OCI-LY1 (cell line): ENCODE measurements at regions not wholly inside any gene's neighbourhood (a gene's known extent, or its start where the extent isn't known, plus 50 kb on each side); places are given as distances from the start of the nearest gene placed in this dataset.

Source experiments
- H2AFZ ChIP-seq: fragments of 200-600 bp; sonication (generic), shearing (Covaris generic); 2 replicates; pipeline ENCODE4 v1.6.0; 2014; ENCODE audit warnings: antibody characterized with exemption, mild to moderate bottlenecking, low read length
- H3F3A ChIP-seq: fragments of 200-600 bp; sonication (generic), shearing (Covaris generic); 2 replicates; pipeline ENCODE4 v1.6.0; 2014; ENCODE audit warnings: mild to moderate bottlenecking, antibody characterized with exemption, low read length, moderate library complexity; ENCODE audit not compliant: insufficient read depth
- H3K27ac ChIP-seq: fragments of 200-600 bp; sonication (generic); 2 replicates; pipeline ENCODE4 v1.5.1; 2014; ENCODE audit warnings: low read length, mixed run types, mild to moderate bottlenecking, low read depth; ENCODE audit not compliant: poor library complexity, severe bottlenecking
- H3K27me3 ChIP-seq: fragments of 200-600 bp; sonication (generic); 2 replicates; pipeline ENCODE4 v1.6.0; 2014; ENCODE audit warnings: antibody characterized with exemption, mild to moderate bottlenecking, low read length, moderate library complexity; ENCODE audit not compliant: insufficient read depth
- H3K36me3 ChIP-seq: fragments of 200-600 bp; sonication (generic); 2 replicates; pipeline ENCODE4 v1.6.1; 2014; ENCODE audit warnings: mild to moderate bottlenecking, antibody characterized with exemption, low read length, moderate library complexity, mixed read lengths; ENCODE audit not compliant: insufficient read depth
- H3K4me1 ChIP-seq: fragments of 200-600 bp; sonication (generic); 2 replicates; pipeline ENCODE4 v1.5.1; 2014; ENCODE audit warnings: mild to moderate bottlenecking, low read length, moderate library complexity; ENCODE audit not compliant: insufficient read depth, severe bottlenecking
- H3K4me2 ChIP-seq: fragments of 200-600 bp; sonication (generic), shearing (Covaris generic); 2 replicates; pipeline ENCODE4 v1.6.1; 2014; ENCODE audit warnings: low read length
- H3K4me3 ChIP-seq: fragments of 200-600 bp; sonication (generic); 2 replicates; pipeline ENCODE4 v1.5.1; 2014; ENCODE audit warnings: low read length, low read depth, mild to moderate bottlenecking, mixed read lengths; ENCODE audit not compliant: poor library complexity, severe bottlenecking
- H3K79me2 ChIP-seq: fragments of 200-600 bp; shearing (Covaris generic); 2 replicates; pipeline ENCODE4 v1.6.1; 2016; ENCODE audit warnings: mixed run types, low read length, mixed read lengths; ENCODE audit not compliant: insufficient read depth
- H3K9ac ChIP-seq: fragments of 200-600 bp; sonication (generic), shearing (Covaris generic); 2 replicates; pipeline ENCODE4 v1.6.1; 2014; ENCODE audit warnings: mild to moderate bottlenecking, low read length, mixed read lengths
- H3K9me2 ChIP-seq: fragments of 200-600 bp; sonication (generic), shearing (Covaris generic); 2 replicates; pipeline ENCODE4 v1.6.1; 2014; ENCODE audit warnings: low read depth, mild to moderate bottlenecking, low read length, mixed read lengths
- H3K9me3 ChIP-seq: fragments of 200-600 bp; shearing (Covaris generic); 2 replicates; pipeline ENCODE4 v1.6.1; 2014; ENCODE audit warnings: low read length, mixed read lengths
- H4K20me1 ChIP-seq: fragments of 200-600 bp; sonication (generic), shearing (Covaris generic); 2 replicates; pipeline ENCODE4 v1.6.0; 2016; ENCODE audit warnings: mild to moderate bottlenecking, low read length; ENCODE audit not compliant: insufficient read depth
- EZH2 ChIP-seq: fragments of 200-600 bp; sonication (generic), shearing (Covaris generic); IDR thresholded peaks from 2 replicates; pipeline ENCODE4 v1.8.0; 2017; ENCODE audit warnings: borderline replicate concordance, mixed run types, mild to moderate bottlenecking, antibody characterized with exemption, low read length, moderate library complexity, mixed read lengths
- TF ChIP-seq, protein P1 (sequence below): fragments of 200-600 bp; sonication (generic), shearing (Covaris generic); IDR thresholded peaks from 2 replicates; pipeline ENCODE4 v1.5.1; 2017; ENCODE audit warnings: mild to moderate bottlenecking, antibody characterized with exemption, low read length, moderate library complexity, mixed read lengths

DNA sequence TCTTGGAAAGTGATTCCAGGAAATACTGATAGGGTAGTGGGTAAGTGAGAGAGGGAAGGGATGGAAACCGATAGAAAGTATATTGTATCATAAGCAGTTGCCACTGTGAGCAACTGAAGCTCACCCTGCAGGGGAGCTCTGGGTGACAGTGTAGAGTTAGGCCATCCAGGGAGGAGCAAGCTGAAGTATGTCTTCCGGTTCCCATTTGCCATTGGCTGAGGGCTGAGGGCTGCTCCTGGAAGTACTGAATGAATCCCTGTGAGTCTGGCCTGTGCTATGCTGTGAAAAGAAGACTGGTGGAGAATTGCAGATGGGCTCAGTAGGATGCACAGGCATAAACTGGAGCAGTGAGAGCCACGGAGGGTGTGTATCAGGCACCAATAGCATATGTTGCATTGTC is 348.3 kb downstream of the MFSD1 start:
- Histone ChIP-seq H3K9ac (no peak overlapping the region), H3K36me3 (no peaks in the 10 kb centered on the region), H3K27me3 (no peaks in the 10 kb centered on the region), H3K4me1 (no peaks in the 10 kb centered on the region), H3K79me2 (no peaks in the 10 kb centered on the region), H3K9me2 (no peaks in the 10 kb centered on the region), H4K20me1 (no peaks in the 10 kb centered on the region), H3K9me3 (no peaks in the 10 kb centered on the region), H3K4me2 (no peak overlapping the region), H3K4me3 (no peak overlapping the region), H3K27ac (no peak overlapping the region), H2AFZ (no peak overlapping the region), H3F3A (no peaks in the 10 kb centered on the region)
- TF ChIP-seq EZH2, result no peak
- TF ChIP-seq, protein P1, sequence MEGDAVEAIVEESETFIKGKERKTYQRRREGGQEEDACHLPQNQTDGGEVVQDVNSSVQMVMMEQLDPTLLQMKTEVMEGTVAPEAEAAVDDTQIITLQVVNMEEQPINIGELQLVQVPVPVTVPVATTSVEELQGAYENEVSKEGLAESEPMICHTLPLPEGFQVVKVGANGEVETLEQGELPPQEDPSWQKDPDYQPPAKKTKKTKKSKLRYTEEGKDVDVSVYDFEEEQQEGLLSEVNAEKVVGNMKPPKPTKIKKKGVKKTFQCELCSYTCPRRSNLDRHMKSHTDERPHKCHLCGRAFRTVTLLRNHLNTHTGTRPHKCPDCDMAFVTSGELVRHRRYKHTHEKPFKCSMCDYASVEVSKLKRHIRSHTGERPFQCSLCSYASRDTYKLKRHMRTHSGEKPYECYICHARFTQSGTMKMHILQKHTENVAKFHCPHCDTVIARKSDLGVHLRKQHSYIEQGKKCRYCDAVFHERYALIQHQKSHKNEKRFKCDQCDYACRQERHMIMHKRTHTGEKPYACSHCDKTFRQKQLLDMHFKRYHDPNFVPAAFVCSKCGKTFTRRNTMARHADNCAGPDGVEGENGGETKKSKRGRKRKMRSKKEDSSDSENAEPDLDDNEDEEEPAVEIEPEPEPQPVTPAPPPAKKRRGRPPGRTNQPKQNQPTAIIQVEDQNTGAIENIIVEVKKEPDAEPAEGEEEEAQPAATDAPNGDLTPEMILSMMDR, result no peak

DNA sequence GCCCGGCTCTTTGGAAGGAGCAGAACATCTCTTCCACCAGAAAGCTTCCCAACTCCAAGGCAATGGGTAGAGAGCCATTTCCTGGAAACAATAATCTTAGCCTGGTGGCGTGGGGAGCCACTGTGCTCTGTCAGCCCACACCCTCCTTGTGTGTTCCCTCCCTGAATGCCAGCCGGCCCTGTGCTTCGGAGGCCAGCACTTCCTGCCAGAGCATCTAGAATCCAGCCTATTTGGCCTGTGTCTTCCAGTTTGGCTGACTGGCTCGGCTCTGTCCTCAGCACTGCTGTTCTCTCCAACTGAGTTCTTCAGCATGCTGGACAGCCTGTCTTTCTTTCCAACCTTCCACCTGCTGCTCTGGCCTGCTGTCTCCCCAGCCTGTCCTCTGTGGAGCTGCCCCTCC is 349.3 kb downstream of the MFSD1 start:
- H3K79me2 ChIP-seq, result no peaks in the 10 kb centered on the region

DNA sequence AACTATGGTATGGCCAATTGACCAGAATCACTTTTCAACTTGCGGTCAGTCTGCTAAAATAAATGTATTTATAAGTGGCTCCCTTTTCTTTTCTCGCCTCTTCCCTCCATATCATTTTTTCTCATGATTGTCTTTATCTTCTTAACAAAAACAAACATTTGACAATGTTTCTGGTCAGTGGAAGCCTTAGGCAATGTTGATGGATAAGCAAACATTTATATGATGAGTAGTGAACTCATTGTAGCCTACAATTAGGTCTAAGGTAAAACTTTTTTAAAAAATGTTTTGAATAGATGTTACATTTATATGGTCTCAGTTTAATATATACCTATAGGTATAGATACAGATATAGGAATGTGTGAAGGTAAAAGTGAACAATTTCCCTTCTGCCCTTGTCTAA is 355.4 kb downstream of the MFSD1 start:
- no peak overlapping the region for H3K4me3 ChIP-seq

More for the DNA sequence above, 349.3 kb downstream of the MFSD1 start:
- Histone ChIP-seq H3K27ac (no peak overlapping the region), H3K4me1 (no peaks in the 10 kb centered on the region), H2AFZ (no peak overlapping the region), H3K27me3 (no peaks in the 10 kb centered on the region), H3K9me2 (no peaks in the 10 kb centered on the region), H3K4me3 (no peak overlapping the region), H3K9ac (no peak overlapping the region), H3F3A (no peaks in the 10 kb centered on the region), H4K20me1 (no peaks in the 10 kb centered on the region), H3K36me3 (no peaks in the 10 kb centered on the region), H3K9me3 (no peaks in the 10 kb centered on the region), H3K4me2 (no peak overlapping the region)
- TF ChIP-seq, protein P1, result no peak
- no peak for TF ChIP-seq EZH2

More for the DNA sequence above, 355.4 kb downstream of the MFSD1 start:
- Histone ChIP-seq H3F3A (no peaks in the 10 kb centered on the region), H4K20me1 (no peaks in the 10 kb centered on the region), H3K27ac (no peak overlapping the region), H3K79me2 (no peaks in the 10 kb centered on the region), H3K9me2 (no peaks in the 10 kb centered on the region), H3K4me2 (no peak overlapping the region), H2AFZ (no peak overlapping the region), H3K36me3 (no peaks in the 10 kb centered on the region), H3K9ac (no peak overlapping the region), H3K27me3 (no peaks in the 10 kb centered on the region), H3K9me3 (no peaks in the 10 kb centered on the region), H3K4me1 (no peaks in the 10 kb centered on the region)
- TF ChIP-seq EZH2, result no peak
- TF ChIP-seq, protein P1, result no peak
